ENCODE measurements at regions not wholly inside any gene's neighbourhood (a gene's known extent, or its start where the extent isn't known, plus 50 kb on each side); places are given as distances from the start of the nearest gene placed in this dataset.

DNA sequence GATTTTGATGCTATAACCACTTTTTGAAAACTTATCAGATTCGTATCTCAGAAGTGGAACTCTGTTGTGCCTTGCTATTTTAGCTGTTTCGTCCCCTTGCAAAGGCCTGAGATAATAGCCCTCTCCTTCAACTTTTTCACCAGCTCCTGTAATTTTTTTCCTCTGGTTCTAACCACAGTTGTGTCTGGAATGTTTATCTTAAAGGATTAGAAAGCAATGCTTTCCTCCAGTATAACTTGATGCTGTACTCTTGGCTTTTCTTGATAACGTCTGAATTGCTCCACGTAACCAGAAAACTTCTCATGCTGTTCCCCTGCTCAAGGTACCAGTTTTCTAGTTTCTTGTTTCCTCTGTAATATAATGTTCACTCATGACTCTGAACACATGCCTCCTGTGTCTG is 209.4 kb downstream of the DTWD2 start:
- H3K36me3 Mint-ChIP-seq (ENCODE audit: low read depth) = no peaks in the 10 kb centered on the region
- no peak overlapping the region for H3K4me3 Mint-ChIP-seq
- H3K27ac Mint-ChIP-seq = no peak overlapping the region
- H3K4me1 Mint-ChIP-seq (ENCODE audit: low read depth) = no peaks in the 10 kb centered on the region
- H3K9me3 Mint-ChIP-seq = no peaks in the 10 kb centered on the region
- H3K27me3 Mint-ChIP-seq (ENCODE audit: insufficient read depth) = no peaks in the 10 kb centered on the region; the same call in 1 of the 2 replicates
- TF ChIP-seq, protein P1, sequence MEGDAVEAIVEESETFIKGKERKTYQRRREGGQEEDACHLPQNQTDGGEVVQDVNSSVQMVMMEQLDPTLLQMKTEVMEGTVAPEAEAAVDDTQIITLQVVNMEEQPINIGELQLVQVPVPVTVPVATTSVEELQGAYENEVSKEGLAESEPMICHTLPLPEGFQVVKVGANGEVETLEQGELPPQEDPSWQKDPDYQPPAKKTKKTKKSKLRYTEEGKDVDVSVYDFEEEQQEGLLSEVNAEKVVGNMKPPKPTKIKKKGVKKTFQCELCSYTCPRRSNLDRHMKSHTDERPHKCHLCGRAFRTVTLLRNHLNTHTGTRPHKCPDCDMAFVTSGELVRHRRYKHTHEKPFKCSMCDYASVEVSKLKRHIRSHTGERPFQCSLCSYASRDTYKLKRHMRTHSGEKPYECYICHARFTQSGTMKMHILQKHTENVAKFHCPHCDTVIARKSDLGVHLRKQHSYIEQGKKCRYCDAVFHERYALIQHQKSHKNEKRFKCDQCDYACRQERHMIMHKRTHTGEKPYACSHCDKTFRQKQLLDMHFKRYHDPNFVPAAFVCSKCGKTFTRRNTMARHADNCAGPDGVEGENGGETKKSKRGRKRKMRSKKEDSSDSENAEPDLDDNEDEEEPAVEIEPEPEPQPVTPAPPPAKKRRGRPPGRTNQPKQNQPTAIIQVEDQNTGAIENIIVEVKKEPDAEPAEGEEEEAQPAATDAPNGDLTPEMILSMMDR (IDR thresholded peaks at IDR 0.05) = no peak
- no peak for DNase-seq

DNA sequence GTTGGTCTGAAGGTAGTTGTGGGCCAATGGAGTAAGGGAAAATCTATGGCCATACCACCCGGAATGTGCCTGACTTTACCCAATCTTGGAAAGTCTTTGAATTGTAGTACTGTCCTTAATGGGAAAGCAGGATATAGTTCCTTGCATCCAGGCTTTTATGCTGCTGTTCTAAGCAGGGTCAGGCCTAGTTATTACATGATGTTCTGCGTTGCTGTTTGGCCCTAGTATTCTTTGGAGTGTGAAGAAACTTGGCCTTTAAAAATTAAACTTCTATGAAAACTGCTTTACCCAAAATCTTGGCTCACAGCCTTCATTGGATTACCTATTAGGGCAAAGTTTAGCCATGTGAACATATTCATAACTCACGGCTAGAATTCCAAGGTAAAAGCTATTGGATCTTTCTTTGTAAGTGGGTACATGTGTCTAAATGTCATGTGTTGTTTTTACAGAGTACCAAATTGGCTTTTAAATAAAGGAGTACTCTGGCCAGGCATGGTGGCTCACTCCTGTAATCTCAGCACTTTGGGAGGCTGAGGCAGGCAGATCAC is 211.1 kb downstream of the DTWD2 start:
- no peak overlapping the region for H3K27ac Mint-ChIP-seq
- TF ChIP-seq, protein P1 (IDR thresholded peaks at IDR 0.05) = no peak

DNA sequence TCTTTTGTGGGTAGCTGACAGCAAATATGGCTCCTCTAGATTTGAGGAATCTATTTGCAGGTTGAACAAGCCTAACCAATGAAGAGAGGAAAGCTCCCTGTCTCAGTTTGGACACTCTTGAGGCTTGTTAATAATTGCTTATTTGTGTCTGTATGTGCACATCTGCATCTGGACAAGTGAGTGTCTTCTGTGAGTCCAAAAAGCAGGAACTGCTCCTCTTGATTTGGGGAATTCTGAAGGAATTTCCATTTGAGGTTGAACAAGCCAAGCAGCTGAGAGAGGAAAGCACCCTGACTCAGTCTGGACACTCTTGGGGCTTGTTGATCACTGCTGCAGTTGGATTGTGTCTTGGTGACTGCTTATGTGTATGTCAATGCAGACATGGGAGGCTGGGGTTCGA is 211.6 kb downstream of the DTWD2 start:
- H3K27me3 Mint-ChIP-seq (ENCODE audit: insufficient read depth) = peaks cover under 1% of the 10 kb centered on the region; the same call in 1 of the 2 replicates

More for the DNA sequence above, 211.1 kb downstream of the DTWD2 start:
- H3K4me3 Mint-ChIP-seq = no peak overlapping the region
- no peak for DNase-seq
- H3K9me3 Mint-ChIP-seq = no peaks in the 10 kb centered on the region
- H3K27me3 Mint-ChIP-seq (ENCODE audit: insufficient read depth) = no peaks in the 10 kb centered on the region; the same call in 1 of the 2 replicates
- H3K36me3 Mint-ChIP-seq (ENCODE audit: low read depth) = no peaks in the 10 kb centered on the region
- no peaks in the 10 kb centered on the region for H3K4me1 Mint-ChIP-seq (ENCODE audit: low read depth)

DNA sequence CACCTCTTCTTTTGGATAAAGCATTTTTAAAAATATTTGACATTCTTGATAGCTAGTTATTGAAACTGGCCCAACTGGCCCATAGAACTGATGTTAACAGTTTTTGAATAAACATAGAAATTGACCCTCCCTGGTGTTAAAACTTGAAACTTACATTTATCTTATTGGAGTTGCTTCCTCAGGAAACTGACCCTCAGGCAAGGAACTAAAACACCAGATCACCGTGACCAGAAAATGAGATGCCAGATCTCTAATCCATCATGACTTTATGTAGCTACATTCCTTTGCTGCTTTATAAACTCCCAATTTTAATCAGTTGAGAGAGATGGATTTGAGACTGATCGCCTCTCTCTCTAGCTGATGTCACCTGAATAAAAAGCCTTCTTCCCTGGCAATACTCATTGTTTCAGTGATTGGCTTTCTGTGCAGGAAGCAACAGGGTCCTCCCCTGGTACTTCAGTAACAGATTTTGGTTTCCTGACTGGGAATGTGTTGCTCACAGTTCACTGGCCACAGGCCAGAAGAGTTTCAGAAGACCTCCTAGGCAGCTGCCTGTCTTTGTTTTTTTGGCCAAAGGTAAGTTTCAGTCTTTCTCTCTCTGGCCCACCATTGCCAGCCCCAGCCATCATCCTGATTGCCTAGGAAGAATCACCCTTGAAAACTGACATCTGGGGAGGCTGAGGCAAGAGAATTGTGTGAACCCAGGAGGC is 212.4 kb downstream of the DTWD2 start:
- peaks cover 8% of the 10 kb centered on the region for H3K9me3 Mint-ChIP-seq
- TF ChIP-seq, protein P1 (IDR thresholded peaks at IDR 0.05) = no peak
- H3K27ac Mint-ChIP-seq = no peak overlapping the region
- H3K4me1 Mint-ChIP-seq (ENCODE audit: low read depth) = no peaks in the 10 kb centered on the region
- DNase-seq = no peak
- H3K4me3 Mint-ChIP-seq = no peak overlapping the region
- H3K36me3 Mint-ChIP-seq (ENCODE audit: low read depth) = 0 out of 2 replicates have a peak, but pooled peaks cover 5% of the 10 kb centered on the region
- H3K27me3 Mint-ChIP-seq (ENCODE audit: insufficient read depth) = peaks cover 3% of the 10 kb centered on the region; the same call in 1 of the 2 replicates

More for the DNA sequence above, 211.6 kb downstream of the DTWD2 start:
- peaks cover 2% of the 10 kb centered on the region for H3K9me3 Mint-ChIP-seq
- no peak overlapping the region for H3K27ac Mint-ChIP-seq
- TF ChIP-seq, protein P1 (IDR thresholded peaks at IDR 0.05) = no peak
- no peaks in the 10 kb centered on the region for H3K4me1 Mint-ChIP-seq (ENCODE audit: low read depth)
- H3K4me3 Mint-ChIP-seq = no peak overlapping the region
- 0 out of 2 replicates have a peak, but pooled peaks cover 2% of the 10 kb centered on the region for H3K36me3 Mint-ChIP-seq (ENCODE audit: low read depth)
- no peak for DNase-seq

DNA sequence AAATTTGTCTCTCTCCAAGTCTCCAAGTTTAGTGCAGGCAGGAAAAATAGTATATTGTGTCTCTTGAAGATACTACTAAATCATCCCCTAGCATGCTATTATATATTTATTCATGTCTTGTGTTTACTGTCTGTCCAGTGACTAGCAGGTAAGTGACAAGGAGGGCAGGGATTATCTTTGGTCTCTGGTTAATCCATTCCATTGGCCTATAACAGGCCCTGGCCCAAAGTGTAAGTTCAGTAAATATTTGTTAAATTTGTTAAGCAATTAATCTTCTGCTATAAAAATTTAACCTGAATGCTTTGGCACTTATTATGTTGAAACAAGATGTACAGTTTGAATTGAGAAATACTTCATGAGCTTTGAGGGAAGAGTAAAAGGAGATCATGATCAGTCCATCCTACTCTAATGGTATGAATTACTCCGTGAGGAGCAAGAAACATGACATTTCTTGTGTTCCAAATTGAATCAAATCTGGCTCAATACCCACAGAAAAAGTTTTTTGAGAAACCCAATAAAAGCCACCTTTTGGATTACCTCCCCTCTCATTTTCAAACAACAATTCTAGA is 219.7 kb downstream of the DTWD2 start:
- TF ChIP-seq, protein P1 (IDR thresholded peaks at IDR 0.05) = no peak
- Mint-ChIP-seq H3K27me3 (ENCODE audit: insufficient read depth) (peaks cover 3% of the 10 kb centered on the region; the same call in 1 of the 2 replicates), H3K4me1 (ENCODE audit: low read depth) (no peaks in the 10 kb centered on the region), H3K36me3 (ENCODE audit: low read depth) (0 out of 2 replicates have a peak, but pooled peaks cover 5% of the 10 kb centered on the region), H3K4me3 (no peak overlapping the region), H3K9me3 (peaks cover 30% of the 10 kb centered on the region), H3K27ac (no peak overlapping the region)
- DNase-seq = no peak

Measured in HFFc6 (cell line).